HAP-1 (cell line): ENCODE measurements at regions not wholly inside any gene's neighbourhood (a gene's known extent, or its start where the extent isn't known, plus 50 kb on each side); places are given as distances from the start of the nearest gene placed in this dataset.

Source experiments
- DNase-seq, 2 experiments: peaks; one replicate each; pipeline ENCODE4 v3.0.0-alpha.2; 2016 to 2020; ENCODE audit warnings: low spot score in 2 of 2
- H3K27me3 ChIP-seq: fragments of 250-450 bp; sonication (Bioruptor Pico); 2 replicates; pipeline ENCODE4 v1.5.1; 2020; ENCODE audit warnings: low read depth, mild to moderate bottlenecking, moderate library complexity
- H3K36me3 ChIP-seq: fragments of 250-450 bp; sonication (Bioruptor Pico); replicated peaks from 2 replicates; pipeline ENCODE4 v1.5.1; 2020; ENCODE audit warnings: mild to moderate bottlenecking
- H3K4me1 ChIP-seq: fragments of 250-450 bp; sonication (Bioruptor Pico); 2 replicates; pipeline ENCODE4 v1.5.1; 2020; ENCODE audit warnings: mild to moderate bottlenecking
- H3K4me3 ChIP-seq: fragments of 250-450 bp; sonication (Bioruptor Pico); 2 replicates; pipeline ENCODE4 v1.5.1; 2020; ENCODE audit warnings: mild to moderate bottlenecking, moderate library complexity
- H3K9me3 ChIP-seq: fragments of 250-450 bp; sonication (Bioruptor Pico); 2 replicates; pipeline ENCODE4 v1.5.1; 2020; ENCODE audit warnings: mild to moderate bottlenecking, moderate library complexity
- in situ Hi-C: fragments of 300-500 bp; cut with MboI; formaldehyde crosslinking; loops from 3 replicates; pipeline ENCODE4 v1.14.3; 2020; ENCODE audit warnings: low sequenced_read_pairs, inconsistent platforms, mixed read lengths

DNA sequence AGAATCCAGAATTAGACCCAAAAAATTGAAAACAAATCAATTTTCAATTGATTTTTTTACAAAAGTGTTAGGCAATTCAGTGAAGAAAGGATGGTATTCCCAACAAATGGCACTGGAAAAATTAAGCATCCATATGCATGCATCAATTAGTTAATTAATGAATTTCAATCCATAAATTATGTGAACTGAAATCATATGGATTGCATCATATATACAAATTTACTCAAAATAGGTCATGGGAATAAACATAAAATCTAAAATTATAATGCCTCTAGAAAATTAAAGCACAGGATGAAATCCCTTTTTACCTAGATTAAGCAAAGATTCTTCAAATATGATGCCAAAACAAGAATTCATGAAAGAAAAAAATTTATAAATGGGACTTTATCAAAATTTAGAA is 213.9 kb upstream of the KLHL29 start:
- Histone ChIP-seq H3K27me3 (no peaks in the 10 kb centered on the region), H3K9me3 (no peaks in the 10 kb centered on the region), H3K4me3 (no peak overlapping the region), H3K36me3 (no peaks in the 10 kb centered on the region), H3K4me1 (no peaks in the 10 kb centered on the region)
- in situ Hi-C loops = no loop called here
- no peak for DNase-seq

DNA sequence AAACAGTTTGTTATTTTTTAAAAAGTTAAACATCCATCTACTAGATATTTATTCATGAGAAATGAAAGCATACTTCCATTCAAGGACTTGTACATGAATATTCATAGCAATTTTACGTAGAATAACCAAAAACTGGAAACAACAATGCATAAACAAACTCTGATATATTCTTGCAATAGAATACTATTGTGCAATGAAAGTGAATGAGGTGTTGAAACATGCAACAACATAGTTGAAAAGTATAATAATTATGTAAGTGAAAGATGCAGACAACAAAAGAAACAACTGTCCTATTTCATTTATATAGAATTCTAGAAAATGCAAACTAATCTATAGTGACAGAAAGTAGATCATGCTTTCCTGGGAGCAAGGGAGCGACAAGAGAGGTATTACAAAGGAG is 206.6 kb upstream of the KLHL29 start:
- in situ Hi-C loops = no loop called here

DNA sequence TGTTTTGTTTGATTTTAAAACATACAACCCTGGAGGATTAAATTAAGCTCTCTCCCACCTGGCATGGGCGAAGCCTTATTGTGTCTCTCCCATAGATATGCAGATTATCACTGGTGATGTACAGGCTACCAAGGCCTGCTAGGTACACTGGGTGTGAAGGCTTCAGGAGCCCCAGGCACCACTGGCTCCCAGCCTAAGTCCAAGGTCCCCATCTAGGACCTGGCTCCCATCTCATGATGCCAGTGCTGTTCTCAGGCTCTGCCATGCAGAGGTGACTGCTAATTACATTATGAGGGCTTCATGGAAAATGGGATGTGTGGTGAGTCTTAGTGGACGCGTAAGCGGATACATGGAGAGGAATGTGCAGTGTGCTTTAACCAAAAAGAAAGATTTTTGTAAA is 201.2 kb upstream of the KLHL29 start:
- no peak overlapping the region for H3K4me3 ChIP-seq
- in situ Hi-C loops = no loop called here

More for the DNA sequence above, 206.6 kb upstream of the KLHL29 start:
- H3K4me3 ChIP-seq = no peak overlapping the region
- no peaks in the 10 kb centered on the region for H3K27me3 ChIP-seq
- H3K9me3 ChIP-seq = no peaks in the 10 kb centered on the region
- no peaks in the 10 kb centered on the region for H3K4me1 ChIP-seq
- DNase-seq = no peak
- no peaks in the 10 kb centered on the region for H3K36me3 ChIP-seq

DNA sequence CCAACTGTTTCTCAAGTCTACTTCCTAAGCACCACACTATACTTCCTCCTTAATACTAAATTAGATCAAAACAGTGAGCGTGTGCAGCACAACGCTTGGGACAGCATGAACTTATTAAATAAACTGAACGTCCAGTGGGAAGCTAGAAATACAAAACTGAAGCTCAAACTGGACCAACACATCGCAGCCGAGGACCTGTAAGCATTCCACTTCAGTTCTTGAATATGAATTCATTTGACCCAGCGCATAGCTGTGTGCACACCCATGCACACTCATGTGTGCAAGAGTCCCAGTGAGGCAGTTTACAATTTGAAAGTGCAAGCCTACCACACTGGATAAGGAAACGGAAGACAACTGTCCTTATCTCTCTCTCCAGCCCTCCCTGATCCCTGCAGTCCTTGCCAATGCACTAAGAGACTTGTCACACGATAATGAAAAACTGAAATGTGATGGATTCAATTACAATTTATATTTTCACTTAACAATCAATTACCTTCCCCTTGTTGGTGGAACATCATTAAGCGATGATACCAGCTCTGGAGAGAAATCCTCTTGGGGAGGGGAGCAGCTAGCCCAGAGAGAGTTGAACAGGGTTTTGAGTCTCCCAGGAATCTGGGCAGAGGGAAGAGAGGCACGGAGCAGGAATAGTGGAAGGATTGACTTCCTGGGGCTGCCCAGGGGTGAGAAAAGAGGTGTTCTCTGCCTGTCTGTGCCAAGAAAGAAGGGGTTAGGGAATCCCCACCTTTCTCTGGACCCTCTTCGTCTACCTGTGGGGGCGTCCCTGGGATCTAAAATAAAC is 186.5 kb upstream of the KLHL29 start:
- Histone ChIP-seq H3K9me3 (no peaks in the 10 kb centered on the region), H3K4me3 (no peak overlapping the region), H3K4me1 (no peaks in the 10 kb centered on the region), H3K27me3 (no peaks in the 10 kb centered on the region), H3K36me3 (no peaks in the 10 kb centered on the region)
- DNase-seq = no peak
- in situ Hi-C loops = no loop called here

More for the DNA sequence above, 201.2 kb upstream of the KLHL29 start:
- DNase-seq = no peak
- Histone ChIP-seq H3K36me3 (no peaks in the 10 kb centered on the region), H3K4me1 (no peaks in the 10 kb centered on the region), H3K9me3 (no peaks in the 10 kb centered on the region), H3K27me3 (no peaks in the 10 kb centered on the region)

DNA sequence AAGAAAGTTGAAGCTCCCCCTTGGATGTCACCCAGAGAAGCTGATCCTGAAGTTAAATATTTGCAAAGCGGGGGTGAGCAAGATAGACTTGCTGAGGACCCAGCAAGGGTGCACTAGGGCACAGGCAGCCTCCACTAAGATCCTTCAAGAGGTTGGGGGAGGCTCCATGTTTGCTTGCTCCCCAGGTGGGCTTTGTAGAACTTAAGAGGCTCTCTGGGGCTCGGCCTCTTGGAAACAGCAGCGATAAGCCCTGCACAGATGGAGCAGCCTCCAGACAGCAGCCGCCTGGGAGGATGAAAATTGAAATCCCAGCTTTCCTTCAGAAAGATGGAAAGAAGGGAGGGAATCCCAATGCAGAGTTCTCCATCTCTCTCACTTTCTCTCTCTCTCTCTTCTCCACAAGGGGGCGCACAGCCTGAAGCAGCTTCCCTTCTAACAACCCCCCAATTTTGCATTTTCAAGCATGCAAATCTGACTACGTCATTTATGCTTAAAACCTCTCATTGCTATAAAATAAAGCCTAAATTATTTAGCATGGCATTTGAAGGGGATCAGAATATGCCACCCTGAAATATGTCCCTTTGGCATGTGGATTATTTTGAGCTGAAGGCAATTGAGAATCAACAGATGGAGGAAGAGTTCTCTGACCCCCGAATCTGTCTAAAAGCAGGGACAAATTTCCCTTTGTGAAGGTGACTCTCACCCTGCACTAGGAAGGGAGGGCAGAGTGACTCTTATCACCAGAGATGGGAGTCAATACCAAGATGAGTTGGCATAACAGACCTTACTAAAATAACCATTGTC is 185.7 kb upstream of the KLHL29 start:
- Histone ChIP-seq H3K4me1 (no peaks in the 10 kb centered on the region), H3K27me3 (no peaks in the 10 kb centered on the region), H3K9me3 (no peaks in the 10 kb centered on the region), H3K36me3 (no peaks in the 10 kb centered on the region), H3K4me3 (no peak overlapping the region)
- peak; percentile 22 to 63 for DNase-seq
- in situ Hi-C loops = no loop called here

DNA sequence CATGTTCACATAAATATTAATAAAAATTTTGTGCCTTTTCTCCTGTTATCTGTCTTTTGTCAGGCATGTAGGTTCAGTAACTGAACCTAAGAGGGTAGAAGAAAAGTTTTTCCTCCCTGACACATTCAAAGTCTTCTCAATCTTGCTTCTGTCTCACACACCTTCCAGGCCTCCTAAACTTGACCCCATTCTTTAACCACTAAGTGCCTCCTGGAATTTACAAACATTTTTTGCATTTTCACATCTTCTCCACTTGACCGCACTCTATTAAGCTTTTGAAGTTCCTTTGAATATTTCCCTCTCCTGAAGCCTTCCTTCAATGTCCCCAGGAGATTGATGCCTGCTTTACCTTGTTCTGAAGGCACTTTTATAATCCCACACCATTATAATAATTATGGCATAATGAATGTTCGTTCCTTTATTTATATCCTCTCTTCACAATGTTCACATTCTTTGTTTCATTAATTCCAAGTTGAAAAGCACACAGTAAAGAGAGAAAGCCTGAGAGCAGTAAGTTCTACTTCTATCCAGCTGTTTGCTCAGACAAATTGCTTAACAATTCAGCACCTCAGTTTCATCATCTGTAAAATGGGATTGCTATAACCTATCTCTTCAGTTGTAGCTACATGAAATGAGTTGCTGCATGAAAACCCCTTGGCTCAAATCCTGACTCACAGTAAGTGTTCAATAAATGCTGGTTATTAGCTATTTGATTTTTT is 184.8 kb upstream of the KLHL29 start:
- Histone ChIP-seq H3K4me3 (no peak overlapping the region), H3K27me3 (no peaks in the 10 kb centered on the region), H3K9me3 (no peaks in the 10 kb centered on the region), H3K4me1 (no peaks in the 10 kb centered on the region), H3K36me3 (no peaks in the 10 kb centered on the region)
- DNase-seq = no peak
- in situ Hi-C loops = no loop called here

DNA sequence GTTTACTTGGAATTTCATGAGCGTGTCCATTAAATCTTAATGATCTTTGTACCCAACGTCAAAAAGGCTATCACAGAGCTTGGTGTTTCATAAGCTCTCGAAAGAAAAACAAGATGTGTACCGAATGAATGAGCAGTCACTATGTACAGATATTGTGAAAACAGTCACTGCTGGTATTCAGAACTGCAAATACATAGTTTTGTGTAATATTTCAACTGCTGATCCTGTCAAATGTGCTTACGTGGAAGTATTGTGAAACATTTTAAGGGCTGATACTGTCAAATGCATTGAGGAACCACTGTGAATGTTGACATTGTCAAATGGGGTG is 184.2 kb upstream of the KLHL29 start:
- no peaks in the 10 kb centered on the region for H3K27me3 ChIP-seq
- no peaks in the 10 kb centered on the region for H3K4me1 ChIP-seq
- DNase-seq = no peak
- in situ Hi-C loops = no loop called here
- H3K9me3 ChIP-seq = no peaks in the 10 kb centered on the region
- no peak overlapping the region for H3K4me3 ChIP-seq
- no peaks in the 10 kb centered on the region for H3K36me3 ChIP-seq

DNA sequence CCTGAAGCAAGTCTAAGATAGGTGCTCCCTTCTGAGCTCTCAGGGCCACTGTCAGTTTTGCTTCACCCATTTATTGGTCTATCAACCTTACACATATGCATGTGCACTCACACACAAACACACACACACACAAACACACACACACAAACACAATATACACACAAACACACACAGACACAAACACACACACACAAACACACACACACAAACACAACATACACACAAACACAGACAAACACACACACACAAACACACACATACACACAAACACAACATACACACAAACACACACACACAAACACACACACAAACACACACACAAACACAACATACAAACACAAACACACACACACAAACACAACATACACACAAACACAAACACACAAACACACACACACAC is 181.6 kb upstream of the KLHL29 start:
- H3K27me3 ChIP-seq = no peaks in the 10 kb centered on the region
- H3K36me3 ChIP-seq = no peaks in the 10 kb centered on the region
- in situ Hi-C loops = no loop called here
- no peak overlapping the region for H3K4me3 ChIP-seq
- no peak for DNase-seq
- no peaks in the 10 kb centered on the region for H3K4me1 ChIP-seq
- no peaks in the 10 kb centered on the region for H3K9me3 ChIP-seq

DNA sequence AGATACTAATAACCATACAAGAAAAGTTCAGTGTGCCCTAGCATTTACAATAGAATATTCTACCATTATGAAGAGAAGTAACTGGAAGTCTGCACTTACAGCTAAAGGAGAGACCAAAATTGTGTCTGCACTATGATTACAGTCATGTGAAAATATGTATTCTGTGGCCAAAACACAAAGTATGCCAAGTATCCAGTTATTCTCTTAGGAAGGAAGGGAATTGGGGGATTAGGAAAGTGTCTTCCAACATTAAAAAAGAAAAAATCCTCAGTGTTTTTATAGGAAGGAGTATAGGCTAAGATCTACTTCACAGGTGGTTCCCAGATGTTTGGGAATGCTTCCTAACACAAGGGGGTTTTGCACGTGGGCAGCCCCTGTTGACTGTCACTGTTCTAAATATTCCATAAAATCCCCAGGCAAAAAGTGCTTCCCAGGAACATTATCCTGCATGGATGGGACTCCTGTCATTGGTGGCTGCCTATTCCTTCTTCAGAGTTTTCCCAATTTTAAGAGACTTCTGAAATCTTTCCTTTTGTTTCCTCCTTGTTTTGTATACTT is 180.2 kb upstream of the KLHL29 start:
- Histone ChIP-seq H3K4me3 (no peak overlapping the region), H3K4me1 (no peaks in the 10 kb centered on the region), H3K9me3 (no peaks in the 10 kb centered on the region), H3K36me3 (no peaks in the 10 kb centered on the region), H3K27me3 (no peaks in the 10 kb centered on the region)
- DNase-seq = no peak
- in situ Hi-C loops = no loop called here

DNA sequence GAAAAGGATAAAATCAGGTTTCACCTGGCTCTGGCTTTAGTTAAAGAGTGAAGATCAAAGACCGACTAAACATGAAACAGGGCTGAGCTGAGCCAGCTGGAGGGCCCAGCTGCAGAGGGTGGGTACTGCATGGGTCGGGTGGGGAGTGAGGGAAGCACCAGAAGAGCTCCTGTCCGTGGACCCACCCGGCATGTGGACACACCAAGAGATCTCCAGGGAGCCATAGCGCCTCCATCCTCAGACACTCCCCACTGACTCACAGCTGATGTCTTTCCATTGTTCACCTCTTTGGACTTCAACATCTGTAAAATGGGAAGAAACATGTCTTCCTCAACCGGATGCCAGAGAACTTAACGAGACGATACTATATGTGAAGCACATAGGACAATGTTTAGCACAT is 178.3 kb upstream of the KLHL29 start:
- DNase-seq = no peak
- no peaks in the 10 kb centered on the region for H3K27me3 ChIP-seq
- H3K36me3 ChIP-seq = no peaks in the 10 kb centered on the region
- H3K9me3 ChIP-seq = no peaks in the 10 kb centered on the region
- in situ Hi-C loops = no loop called here
- no peaks in the 10 kb centered on the region for H3K4me1 ChIP-seq
- H3K4me3 ChIP-seq = no peak overlapping the region

DNA sequence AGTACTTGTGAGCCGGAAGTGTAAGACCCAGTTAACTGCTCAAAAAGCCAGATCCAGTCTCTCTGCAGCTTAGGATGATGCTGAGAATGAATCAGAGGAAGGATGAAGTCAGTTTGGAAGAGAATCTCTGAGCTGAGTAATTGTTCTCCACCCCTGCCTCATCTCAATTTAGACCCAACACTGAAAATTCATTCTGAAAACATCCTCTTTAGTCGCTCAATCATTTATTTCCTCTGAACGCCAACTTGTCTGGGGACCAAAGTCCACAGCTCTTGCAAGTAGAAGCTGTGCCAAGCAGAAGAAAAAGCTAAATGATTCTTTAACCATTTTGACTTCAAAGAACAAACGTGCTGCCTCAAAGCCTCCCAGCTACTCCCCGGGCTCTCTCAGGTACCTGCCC is 177.1 kb upstream of the KLHL29 start:
- no peaks in the 10 kb centered on the region for H3K9me3 ChIP-seq
- H3K36me3 ChIP-seq = no peaks in the 10 kb centered on the region
- in situ Hi-C loops = no loop called here
- no peaks in the 10 kb centered on the region for H3K4me1 ChIP-seq
- H3K27me3 ChIP-seq = no peaks in the 10 kb centered on the region
- H3K4me3 ChIP-seq = no peak overlapping the region
- DNase-seq = no peak

DNA sequence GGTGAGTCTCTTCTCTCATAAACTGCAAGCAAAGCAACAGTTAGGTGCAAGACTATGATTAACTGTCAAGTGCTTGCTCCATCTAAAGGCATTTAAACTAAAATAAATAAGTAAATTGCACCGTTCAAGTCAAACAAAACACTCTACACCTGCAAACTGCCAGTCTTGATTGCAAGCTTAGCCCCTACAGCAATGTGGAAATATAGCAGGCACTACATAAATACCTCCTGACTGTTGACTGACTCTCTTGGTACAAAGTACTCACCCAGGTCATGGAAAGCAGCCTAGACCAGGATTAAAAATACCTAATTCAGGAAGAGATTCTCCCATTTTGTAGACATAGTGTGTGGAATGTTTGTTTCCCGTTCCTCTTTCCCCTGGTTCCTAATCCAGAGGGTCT is 176.6 kb upstream of the KLHL29 start:
- in situ Hi-C loops = no loop called here
- H3K9me3 ChIP-seq = no peaks in the 10 kb centered on the region
- no peaks in the 10 kb centered on the region for H3K36me3 ChIP-seq
- no peaks in the 10 kb centered on the region for H3K27me3 ChIP-seq
- no peak overlapping the region for H3K4me3 ChIP-seq
- no peak for DNase-seq
- H3K4me1 ChIP-seq = no peaks in the 10 kb centered on the region

DNA sequence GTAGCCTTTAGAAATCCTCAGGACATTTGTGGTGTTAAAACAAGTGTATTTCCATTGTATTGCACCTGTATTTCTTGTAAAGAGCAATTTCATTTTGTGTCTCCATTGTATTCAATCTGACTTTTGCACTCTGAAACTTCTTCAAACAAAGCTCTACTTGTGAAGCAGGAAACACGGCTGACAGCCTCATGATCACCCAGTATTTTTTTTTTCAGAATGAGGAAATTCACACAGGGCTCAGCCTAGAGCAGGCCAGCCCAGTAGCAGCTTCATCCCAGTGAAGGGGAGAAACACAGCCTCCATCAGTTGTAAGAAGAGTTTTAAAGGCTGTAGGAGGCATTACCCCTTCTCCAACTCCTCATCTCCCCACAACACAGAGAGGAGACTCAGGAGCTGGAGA is 175.9 kb upstream of the KLHL29 start:
- H3K9me3 ChIP-seq = no peaks in the 10 kb centered on the region
- in situ Hi-C loops = no loop called here
- H3K4me1 ChIP-seq = no peaks in the 10 kb centered on the region
- no peak for DNase-seq
- H3K27me3 ChIP-seq = no peaks in the 10 kb centered on the region
- no peak overlapping the region for H3K4me3 ChIP-seq
- H3K36me3 ChIP-seq = no peaks in the 10 kb centered on the region
